Hepatic stellate cell (primary cell): ENCODE measurements at regions not wholly inside any gene's neighbourhood (a gene's known extent, or its start where the extent isn't known, plus 50 kb on each side); places are given as distances from the start of the nearest gene placed in this dataset.

Source experiments
- DNase-seq: peaks from one replicate; pipeline ENCODE4 v3.0.0; 2011; ENCODE audit warnings: low spot score

GRCh38 chr13:111456452-111457230 lies 136.2 kb downstream of the TEX29 start:
- no peak for DNase-seq

GRCh38 chr13:111458001-111458531 lies 137.6 kb downstream of the TEX29 start:
- DNase-seq: no peak

GRCh38 chr13:111458739-111459138 lies 138.3 kb downstream of the TEX29 start:
- DNase-seq: no peak

GRCh38 chr13:111459803-111460547 lies 139.5 kb downstream of the TEX29 start:
- no peak for DNase-seq

- DNase-seq: peak; percentile 65
These were observed 140.4 kb downstream of the TEX29 start for GRCh38 chr13:111460548-111461444.

GRCh38 chr13:111461445-111462149 lies 141.2 kb downstream of the TEX29 start:
- no peak for DNase-seq

- no peak for DNase-seq
These were observed 141.9 kb downstream of the TEX29 start for GRCh38 chr13:111462221-111462764.

- DNase-seq: no peak
These were observed 142.5 kb downstream of the TEX29 start for GRCh38 chr13:111462944-111463343.

GRCh38 chr13:111467111-111467890 lies 146.9 kb downstream of the TEX29 start:
- DNase-seq: no peak

- no peak for DNase-seq
These were observed 147.9 kb downstream of the TEX29 start for GRCh38 chr13:111468037-111468959.

- no peak for DNase-seq
These were observed 149.0 kb downstream of the TEX29 start for GRCh38 chr13:111469450-111469849.

GRCh38 chr13:111469916-111470506 lies 149.6 kb downstream of the TEX29 start:
- DNase-seq: no peak

- DNase-seq: no peak
These were observed 150.5 kb downstream of the TEX29 start for GRCh38 chr13:111470933-111471332.

- DNase-seq: no peak
These were observed 151.6 kb downstream of the TEX29 start for GRCh38 chr13:111472083-111472482.

- DNase-seq: no peak
These were observed 152.4 kb downstream of the TEX29 start for GRCh38 chr13:111472559-111473460.

GRCh38 chr13:111474136-111475002 lies 153.9 kb downstream of the TEX29 start:
- peak; percentile 80 for DNase-seq

GRCh38 chr13:111475488-111475887 lies 155.0 kb downstream of the TEX29 start:
- DNase-seq: no peak
